T-helper 1 cell treated with Interleukin-12 subunit alpha and Interleukin-12 subunit beta and Interleukin-4 antibody, amounts not matched to agents 30 μg/mL and 1 μg/mL, for 36 hours (primary cell): ENCODE measurements at regions not wholly inside any gene's neighbourhood (a gene's known extent, or its start where the extent isn't known, plus 50 kb on each side); places are given as distances from the start of the nearest gene placed in this dataset.

Source experiments
- H3K27ac Mint-ChIP-seq: one replicate; pipeline ENCODE4 v1.8.0; 2021; ENCODE audit warnings: mild to moderate bottlenecking, mixed read lengths
- H3K27me3 Mint-ChIP-seq: one replicate; pipeline ENCODE4 v1.8.0; 2021; ENCODE audit warnings: low read depth, mixed read lengths
- H3K36me3 Mint-ChIP-seq: one replicate; pipeline ENCODE4 v1.8.0; 2021; ENCODE audit warnings: low read depth, mixed read lengths
- H3K4me1 Mint-ChIP-seq: one replicate; pipeline ENCODE4 v1.8.0; 2021; ENCODE audit warnings: low read depth, mixed read lengths
- H3K4me3 Mint-ChIP-seq: one replicate; pipeline ENCODE4 v1.8.0; 2021; ENCODE audit warnings: mild to moderate bottlenecking, moderate library complexity, mixed read lengths
- H3K9me3 Mint-ChIP-seq: one replicate; pipeline ENCODE4 v1.8.0; 2021; ENCODE audit warnings: mixed read lengths

DNA sequence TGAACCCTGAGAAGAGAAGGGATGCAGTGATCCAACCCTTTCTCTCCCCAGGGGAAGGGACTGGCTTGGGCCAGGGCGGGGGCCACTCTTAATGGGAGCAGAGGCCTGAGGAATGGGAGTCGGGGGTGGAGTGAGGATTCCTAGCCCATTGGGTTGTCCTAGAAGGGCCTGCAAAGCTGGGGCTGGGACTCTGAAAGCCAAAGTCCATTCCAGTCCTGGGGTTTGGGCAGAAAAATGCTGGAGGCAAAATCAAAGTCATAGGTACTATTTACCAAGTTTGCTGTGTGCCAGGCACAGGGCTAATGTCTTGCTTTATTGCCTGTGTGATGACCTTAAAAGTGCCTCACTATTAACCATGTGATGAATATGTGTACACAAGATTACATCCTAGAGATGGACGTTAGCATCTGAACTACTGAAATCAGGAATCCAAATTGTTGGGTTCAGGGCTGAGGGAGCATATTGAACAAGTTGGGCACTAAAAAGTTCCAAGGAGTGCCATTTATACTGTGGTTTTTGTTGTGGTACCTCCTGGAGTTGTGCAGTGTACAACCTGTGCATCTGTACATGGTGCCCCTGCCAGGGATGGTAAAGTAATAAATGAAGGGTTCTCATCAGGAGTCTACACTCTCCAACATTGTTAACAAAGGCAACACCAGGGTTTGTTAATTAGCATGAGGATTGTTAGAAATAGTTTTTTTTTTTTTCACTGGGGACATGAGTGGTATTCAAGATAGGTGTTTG is 84.4 kb upstream of the NKD1 start:
- Mint-ChIP-seq H3K27me3 (peaks cover 32% of the 10 kb centered on the region), H3K4me3 (no peak overlapping the region), H3K9me3 (no peaks in the 10 kb centered on the region), H3K4me1 (peaks cover 3% of the 10 kb centered on the region), H3K36me3 (no peaks in the 10 kb centered on the region), H3K27ac (no peak overlapping the region)

DNA sequence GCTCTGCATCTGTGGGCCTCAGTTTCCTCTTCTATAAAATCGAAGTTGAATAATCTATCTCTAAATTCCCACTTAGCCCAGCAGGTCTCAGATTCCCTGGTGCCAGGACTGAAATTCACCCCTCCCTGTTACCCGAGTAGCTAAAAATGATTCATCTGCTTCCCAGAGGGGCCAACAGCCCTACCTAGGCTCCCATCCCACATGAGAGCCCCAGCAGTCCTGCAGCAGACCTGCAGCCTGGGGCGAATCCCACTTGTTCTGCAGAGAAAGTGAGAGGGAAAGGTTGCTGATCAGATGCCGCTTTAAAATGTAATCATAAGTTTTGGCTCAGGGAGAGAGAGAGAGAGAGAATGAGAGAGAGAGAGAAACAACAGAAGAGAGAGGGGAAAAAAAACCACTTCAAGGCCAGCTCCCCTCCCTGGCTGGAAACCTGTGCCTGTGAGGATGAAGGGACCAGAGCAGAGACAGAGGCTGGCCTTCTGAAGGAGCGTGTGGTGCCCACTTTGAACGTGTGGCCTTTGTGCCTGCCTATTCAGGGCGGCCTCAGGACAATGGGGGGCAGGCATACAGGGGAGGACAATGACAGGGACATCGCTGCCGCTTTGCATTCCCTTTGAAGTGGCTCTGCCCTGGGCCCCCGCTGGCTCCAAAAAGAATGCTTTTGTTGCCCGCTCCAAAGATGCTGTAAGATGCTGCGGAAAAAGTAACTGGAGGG is 85.2 kb upstream of the NKD1 start:
- Mint-ChIP-seq H3K4me1 (peaks cover under 1% of the 10 kb centered on the region), H3K36me3 (no peaks in the 10 kb centered on the region), H3K27ac (no peak overlapping the region), H3K4me3 (no peak overlapping the region), H3K27me3 (peaks cover 27% of the 10 kb centered on the region), H3K9me3 (no peaks in the 10 kb centered on the region)

DNA sequence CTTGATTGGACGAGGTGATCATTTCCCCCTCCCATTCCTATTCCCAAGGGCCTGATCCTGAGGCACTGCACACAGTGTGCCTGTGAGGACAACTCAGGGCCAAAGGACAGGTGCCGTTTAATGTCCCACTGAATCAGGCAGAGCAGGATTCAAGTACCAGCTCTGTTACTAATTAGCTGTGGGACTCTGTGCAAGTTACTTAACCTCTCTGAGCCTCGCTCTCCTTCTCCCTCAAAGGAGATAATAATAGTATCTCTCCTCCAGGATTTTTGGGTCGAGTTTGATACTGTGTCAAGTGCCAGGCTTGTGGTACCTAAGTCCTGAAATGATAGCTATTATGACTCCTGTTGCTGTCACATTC is 86.8 kb upstream of the NKD1 start:
- Mint-ChIP-seq H3K27ac (no peak overlapping the region), H3K4me3 (no peak overlapping the region), H3K36me3 (no peaks in the 10 kb centered on the region), H3K4me1 (peaks cover 10% of the 10 kb centered on the region), H3K9me3 (no peaks in the 10 kb centered on the region), H3K27me3 (peaks cover 13% of the 10 kb centered on the region)

DNA sequence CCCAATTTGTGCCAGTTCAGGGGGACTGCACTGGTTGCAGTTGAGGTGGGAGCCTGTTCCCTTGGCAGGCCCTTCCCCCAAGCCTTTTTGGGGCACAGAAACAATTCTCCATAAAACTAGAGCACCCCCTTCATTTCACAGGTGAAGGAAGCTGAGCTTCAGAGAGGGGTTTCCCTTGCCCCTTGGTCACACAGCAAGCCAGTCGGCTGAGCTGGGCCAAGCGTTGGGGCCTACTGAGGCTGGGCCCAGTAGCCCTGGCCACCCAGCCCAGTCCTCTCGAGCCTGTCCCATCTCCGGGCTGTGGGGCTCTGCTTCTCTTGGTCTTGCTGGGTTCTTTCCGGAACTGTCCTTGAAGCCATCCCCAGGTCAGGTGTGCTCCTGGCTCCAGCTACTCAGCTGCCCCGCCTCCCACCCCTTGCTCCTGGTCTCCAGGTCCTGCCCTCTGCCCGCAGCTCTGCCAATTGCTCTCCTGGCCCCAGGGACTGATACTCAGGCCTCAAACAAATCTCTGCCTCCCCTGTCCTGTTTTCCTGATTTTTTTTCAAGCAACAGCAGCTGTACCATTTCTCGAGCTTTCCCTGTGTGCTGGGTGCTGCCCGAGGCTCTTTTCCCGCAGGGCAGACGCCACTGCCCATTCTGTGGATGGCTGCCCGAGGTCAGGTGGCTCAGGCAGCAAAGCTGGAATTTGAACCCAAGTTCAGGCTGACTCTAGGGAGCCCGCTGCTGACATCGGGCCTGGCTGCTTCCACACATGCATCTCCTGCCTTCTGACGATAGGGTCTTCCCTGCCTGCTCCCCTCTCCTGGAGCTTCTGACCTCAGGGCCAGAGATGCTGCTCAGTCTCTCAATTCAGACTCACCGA is 87.4 kb upstream of the NKD1 start:
- H3K9me3 Mint-ChIP-seq = no peaks in the 10 kb centered on the region
- no peak overlapping the region for H3K4me3 Mint-ChIP-seq
- peaks cover 10% of the 10 kb centered on the region for H3K4me1 Mint-ChIP-seq
- H3K27me3 Mint-ChIP-seq = peaks cover 8% of the 10 kb centered on the region
- H3K36me3 Mint-ChIP-seq = no peaks in the 10 kb centered on the region
- H3K27ac Mint-ChIP-seq = no peak overlapping the region

DNA sequence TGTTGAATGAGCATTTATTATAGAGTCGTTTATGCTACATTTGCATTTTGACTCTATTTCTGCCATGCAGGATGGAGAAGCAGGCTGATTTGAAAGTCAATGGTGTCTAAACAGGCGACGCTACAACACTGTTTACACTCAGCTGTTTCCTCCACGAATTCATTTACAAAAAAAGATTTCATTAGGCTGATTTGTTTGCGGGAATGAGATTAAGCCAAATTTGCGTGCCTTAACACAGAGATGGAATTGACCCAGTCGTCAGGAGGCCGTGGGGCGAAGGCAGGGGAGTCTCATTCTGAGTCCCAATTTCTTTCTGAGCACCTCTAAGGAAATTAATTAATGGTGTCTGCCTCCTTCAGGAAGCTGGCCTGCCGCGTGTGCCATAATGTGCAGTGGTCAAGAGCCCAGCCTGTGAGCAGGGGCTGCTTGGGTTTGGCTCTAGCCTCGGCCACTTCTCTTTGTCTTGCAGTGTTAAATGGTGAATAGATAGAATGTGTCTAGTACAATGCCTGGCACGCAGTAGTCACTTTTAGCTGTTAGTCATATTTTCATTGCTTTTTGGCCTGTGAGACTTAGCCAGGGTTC is 88.6 kb upstream of the NKD1 start:
- H3K4me1 Mint-ChIP-seq = peaks cover 10% of the 10 kb centered on the region
- H3K36me3 Mint-ChIP-seq = no peaks in the 10 kb centered on the region
- peaks cover 8% of the 10 kb centered on the region for H3K27me3 Mint-ChIP-seq
- H3K4me3 Mint-ChIP-seq = no peak overlapping the region
- no peak overlapping the region for H3K27ac Mint-ChIP-seq
- no peaks in the 10 kb centered on the region for H3K9me3 Mint-ChIP-seq

DNA sequence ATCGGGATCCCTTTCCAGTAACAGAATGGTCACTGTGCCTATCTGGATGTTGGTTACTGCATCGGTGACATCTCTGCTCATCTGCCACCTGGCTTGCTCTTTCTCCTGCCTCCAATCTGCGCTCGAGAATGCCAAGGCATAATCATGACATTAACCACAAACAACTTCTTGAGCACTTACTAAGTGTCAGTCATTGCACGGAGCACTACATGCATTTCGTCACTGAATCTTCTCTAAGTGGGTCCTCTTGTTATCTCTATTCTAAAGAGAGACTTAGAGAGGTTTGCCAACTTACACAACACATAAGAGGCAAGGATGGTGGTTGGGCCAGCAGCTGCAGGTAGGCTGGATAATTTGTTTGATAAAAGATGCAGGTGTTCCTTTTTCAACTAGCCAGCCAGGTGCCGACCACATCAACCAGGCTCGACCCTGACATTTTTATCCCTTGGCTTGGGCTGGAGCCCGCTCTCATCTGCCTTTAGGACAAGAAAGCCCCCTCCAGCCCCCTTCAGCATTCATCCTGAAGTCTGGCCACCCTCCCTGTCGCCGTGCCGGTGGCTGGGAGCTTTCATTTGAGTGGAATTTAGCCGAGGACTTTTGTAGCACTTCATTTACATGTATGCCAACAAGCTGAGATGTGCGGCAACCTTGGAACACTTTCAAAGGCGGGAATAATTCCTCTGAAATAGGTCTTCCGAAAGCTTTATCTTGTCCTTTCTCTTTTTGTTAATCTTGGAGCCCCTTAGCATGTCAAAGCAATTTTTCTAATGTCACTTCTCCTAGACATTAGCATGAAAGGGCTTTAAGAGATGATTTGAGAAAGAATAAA is 89.3 kb upstream of the NKD1 start:
- Mint-ChIP-seq H3K4me1 (peaks cover 10% of the 10 kb centered on the region), H3K27me3 (peaks cover 8% of the 10 kb centered on the region), H3K4me3 (no peak overlapping the region), H3K36me3 (no peaks in the 10 kb centered on the region), H3K9me3 (no peaks in the 10 kb centered on the region), H3K27ac (no peak overlapping the region)

DNA sequence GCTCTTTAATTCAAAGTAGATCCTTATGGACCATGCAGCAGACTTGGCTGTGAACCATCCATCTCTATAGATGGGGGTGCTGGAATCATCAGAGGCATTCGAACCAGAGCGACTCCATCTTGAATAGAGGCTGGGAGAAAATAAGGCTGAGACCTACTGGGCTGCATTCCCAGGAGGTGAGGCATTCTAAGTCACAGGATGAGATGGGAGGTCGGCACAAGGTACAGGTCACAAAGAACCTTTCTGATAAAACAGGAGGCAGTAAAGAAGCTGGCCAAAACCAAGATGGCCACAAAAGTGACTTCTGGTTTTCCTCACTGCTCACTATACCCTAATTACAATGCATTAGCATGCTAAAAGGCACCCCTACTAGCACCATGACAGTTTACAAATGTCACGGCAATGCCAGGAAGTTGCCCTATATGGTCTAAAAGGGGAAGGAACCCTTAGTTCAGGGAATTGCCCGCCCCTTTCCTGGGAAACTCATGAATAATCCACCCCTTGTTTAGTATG is 89.2 kb upstream of the BRD7 start:
- H3K27ac Mint-ChIP-seq = no peak overlapping the region
- no peak overlapping the region for H3K4me3 Mint-ChIP-seq
- H3K27me3 Mint-ChIP-seq = peaks cover 8% of the 10 kb centered on the region
- H3K4me1 Mint-ChIP-seq = peaks cover 10% of the 10 kb centered on the region
- H3K36me3 Mint-ChIP-seq = no peaks in the 10 kb centered on the region
- no peaks in the 10 kb centered on the region for H3K9me3 Mint-ChIP-seq

DNA sequence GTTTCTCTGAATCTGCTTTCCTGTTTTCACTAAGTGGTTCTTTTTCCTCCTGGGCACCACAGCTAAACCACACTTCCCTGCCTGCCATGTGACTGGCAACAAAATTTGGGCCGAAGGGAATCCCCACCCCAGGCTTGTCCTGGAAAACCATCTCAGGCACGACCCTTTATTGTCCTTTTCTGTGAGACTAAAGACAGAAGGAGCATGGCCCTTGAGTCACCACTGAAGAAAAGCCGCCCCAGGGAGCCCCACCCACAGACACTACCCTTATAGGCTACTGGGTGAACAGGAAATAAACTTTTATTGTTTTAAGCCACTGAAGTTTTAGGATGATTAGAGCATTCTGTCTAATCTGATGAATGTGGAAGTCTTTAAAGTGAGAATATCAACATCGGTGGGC is 88.6 kb upstream of the BRD7 start:
- Mint-ChIP-seq H3K4me3 (no peak overlapping the region), H3K27me3 (peaks cover 4% of the 10 kb centered on the region), H3K36me3 (no peaks in the 10 kb centered on the region), H3K9me3 (no peaks in the 10 kb centered on the region), H3K4me1 (peaks cover 10% of the 10 kb centered on the region), H3K27ac (no peak overlapping the region)

DNA sequence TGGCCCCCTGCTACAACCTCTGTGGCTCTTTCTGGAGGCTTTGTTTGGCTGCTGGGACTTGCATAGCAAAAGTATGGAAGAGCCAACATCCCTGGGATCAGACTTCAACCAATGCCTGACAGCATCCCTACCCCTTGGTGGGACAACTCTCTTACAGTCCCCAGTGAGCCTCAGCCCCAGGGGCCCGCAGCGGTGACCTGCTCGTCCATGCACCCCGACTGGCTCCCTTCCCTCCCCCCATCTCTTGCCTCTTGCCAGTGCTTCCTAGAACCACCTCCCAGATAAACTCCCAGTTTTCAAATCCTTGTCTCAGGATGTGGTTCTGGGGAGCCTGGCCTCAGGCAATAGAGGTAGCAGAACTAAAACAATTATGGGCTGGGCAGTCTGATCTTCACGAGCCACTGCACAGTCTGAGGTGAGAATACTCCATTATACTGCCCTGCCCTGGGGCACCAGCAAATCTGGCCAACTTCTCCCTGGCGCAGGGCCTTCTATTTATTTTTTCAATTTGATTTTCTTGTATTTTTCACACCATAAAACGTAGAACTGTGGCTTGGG is 86.6 kb upstream of the BRD7 start:
- H3K27ac Mint-ChIP-seq = no peak overlapping the region
- no peaks in the 10 kb centered on the region for H3K27me3 Mint-ChIP-seq
- H3K4me1 Mint-ChIP-seq = peaks cover 10% of the 10 kb centered on the region
- H3K36me3 Mint-ChIP-seq = no peaks in the 10 kb centered on the region
- no peaks in the 10 kb centered on the region for H3K9me3 Mint-ChIP-seq
- H3K4me3 Mint-ChIP-seq = no peak overlapping the region

DNA sequence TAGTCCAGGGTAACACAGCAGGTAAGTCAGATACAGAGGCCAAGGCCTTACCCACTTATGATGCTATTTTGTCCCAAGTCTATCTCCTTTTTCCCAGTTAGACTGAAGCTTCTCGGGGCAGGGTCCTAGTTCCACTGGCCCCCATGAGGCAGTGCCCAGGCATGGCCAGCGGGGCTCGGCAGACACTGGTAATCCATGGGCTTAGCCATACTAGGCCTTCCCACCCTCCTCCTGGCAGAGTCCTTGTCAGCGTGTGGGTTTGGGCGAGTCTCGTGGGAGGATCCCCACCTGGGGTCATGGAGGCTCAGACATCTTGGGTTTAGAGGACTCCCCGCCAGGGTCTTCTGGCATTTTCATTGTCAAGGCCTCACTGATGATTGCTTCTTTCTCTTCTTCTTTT is 84.7 kb upstream of the BRD7 start:
- H3K4me1 Mint-ChIP-seq = peaks cover 10% of the 10 kb centered on the region

DNA sequence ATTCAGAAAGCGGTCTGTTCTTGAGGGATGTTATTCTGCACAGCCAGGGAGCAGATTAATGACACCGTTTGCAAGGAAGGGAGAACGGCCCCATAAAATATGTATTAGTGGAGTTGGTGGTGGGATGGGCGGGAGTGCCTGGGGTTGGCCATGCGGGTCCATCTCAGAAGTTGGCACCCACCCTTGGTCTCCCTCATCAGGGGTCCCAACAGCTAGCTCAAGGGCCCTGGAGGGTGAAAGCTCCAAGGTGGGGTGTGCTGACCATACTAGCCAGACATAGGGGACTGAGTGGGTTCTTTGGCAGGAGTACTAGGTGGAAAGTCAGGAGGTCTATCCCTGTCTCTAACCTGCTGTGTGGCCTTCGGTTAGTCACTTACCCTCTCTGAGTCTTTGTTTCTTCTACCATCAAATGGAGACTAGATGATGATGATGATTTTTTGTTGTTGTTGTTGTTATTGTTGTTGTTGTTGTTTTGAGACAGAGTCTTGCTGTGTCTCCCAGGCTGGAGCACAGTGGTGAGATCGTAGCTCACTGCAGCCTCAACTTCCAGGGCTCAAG is 83.2 kb upstream of the BRD7 start:
- Mint-ChIP-seq H3K9me3 (no peaks in the 10 kb centered on the region), H3K4me3 (no peak overlapping the region), H3K27me3 (peaks cover 3% of the 10 kb centered on the region), H3K4me1 (peaks cover 4% of the 10 kb centered on the region), H3K27ac (no peak overlapping the region), H3K36me3 (no peaks in the 10 kb centered on the region)

More for the DNA sequence above, 84.7 kb upstream of the BRD7 start:
- Mint-ChIP-seq H3K36me3 (no peaks in the 10 kb centered on the region), H3K27ac (no peak overlapping the region), H3K4me3 (no peak overlapping the region), H3K9me3 (no peaks in the 10 kb centered on the region), H3K27me3 (peaks cover 3% of the 10 kb centered on the region)

DNA sequence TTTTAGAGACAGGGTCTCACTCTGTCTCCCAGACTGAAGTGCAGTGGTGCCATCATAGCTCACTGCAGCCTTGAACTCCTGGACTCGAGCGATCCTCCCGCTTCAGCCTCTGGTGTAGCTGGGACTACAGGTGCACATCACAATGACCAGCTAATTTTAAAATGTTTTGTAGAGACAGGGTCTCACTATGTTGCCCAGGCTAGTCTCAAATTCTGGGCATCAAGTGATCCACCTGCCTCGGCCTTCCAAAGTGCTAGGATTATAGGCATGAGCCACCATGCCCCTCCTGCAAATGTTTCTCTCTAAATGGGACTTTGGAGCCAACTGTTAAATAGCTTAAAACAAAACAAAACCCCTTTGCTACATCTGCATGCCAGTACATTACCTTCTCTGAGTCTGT is 82.2 kb upstream of the BRD7 start:
- no peak overlapping the region for H3K4me3 Mint-ChIP-seq

DNA sequence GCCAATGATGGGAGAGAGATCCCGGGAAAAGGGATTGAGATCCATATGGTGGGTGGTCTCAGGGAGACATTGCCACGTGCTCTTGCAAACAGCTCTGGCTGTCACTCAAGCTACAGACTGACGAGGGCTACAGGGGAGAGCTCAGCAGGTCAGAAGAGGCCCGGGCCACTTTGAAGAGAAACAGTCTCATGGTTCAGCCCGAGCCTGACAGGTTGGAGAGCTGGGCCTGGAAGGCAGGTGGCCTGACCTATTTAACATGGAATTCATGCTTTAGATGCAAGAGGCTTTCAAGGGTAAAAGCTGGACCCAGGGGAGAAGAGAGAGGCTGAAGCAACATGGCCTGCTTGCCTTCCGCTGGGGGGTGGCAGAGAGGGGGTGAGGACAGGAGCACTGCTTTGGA is 81.0 kb upstream of the BRD7 start:
- H3K4me1 Mint-ChIP-seq = no peaks in the 10 kb centered on the region
- H3K4me3 Mint-ChIP-seq = no peak overlapping the region
- peaks cover 3% of the 10 kb centered on the region for H3K27me3 Mint-ChIP-seq
- H3K36me3 Mint-ChIP-seq = no peaks in the 10 kb centered on the region
- H3K9me3 Mint-ChIP-seq = no peaks in the 10 kb centered on the region
- H3K27ac Mint-ChIP-seq = no peak overlapping the region

More for the DNA sequence above, 82.2 kb upstream of the BRD7 start:
- Mint-ChIP-seq H3K27ac (no peak overlapping the region), H3K27me3 (peaks cover 3% of the 10 kb centered on the region), H3K9me3 (no peaks in the 10 kb centered on the region), H3K4me1 (no peaks in the 10 kb centered on the region), H3K36me3 (no peaks in the 10 kb centered on the region)
